ENCODE measurements at regions not wholly inside any gene's neighbourhood (a gene's known extent, or its start where the extent isn't known, plus 50 kb on each side); places are given as distances from the start of the nearest gene placed in this dataset.
"Not testable (repeated sequence)": the region's sequence is repeated elsewhere in the genome, so short reads cannot be mapped to it uniquely, and the experiment has no call there.

DNA sequence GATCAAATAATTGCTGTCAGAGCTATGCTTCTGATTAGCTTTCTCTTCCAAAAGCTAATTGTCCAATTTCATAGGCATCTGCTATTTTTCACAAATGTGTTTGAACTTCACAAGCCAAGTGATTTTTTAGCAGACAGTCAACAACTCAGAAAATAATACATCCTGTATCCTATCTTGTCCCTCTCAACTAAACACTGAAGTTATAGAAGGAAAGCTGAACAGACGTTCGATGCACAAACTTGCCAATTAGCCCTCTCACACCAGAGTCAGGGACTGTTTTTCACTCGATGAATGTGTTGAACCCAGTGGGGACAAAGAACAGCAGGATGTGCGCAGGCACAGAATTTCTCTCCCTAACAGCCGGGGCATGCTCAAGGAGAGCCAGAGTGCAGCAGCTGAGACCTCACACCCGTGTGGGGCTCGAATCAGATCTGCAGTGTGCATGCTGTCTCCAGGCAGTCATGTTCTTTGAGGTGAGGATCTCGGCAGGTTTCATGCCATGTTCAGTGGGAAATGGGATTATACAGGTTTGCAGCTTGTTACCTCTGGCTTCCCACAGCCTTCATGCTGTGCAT lies 246.7 kb upstream of the SDK2 start:
- no peak for DNase-seq (ENCODE audit: low spot score)

DNA sequence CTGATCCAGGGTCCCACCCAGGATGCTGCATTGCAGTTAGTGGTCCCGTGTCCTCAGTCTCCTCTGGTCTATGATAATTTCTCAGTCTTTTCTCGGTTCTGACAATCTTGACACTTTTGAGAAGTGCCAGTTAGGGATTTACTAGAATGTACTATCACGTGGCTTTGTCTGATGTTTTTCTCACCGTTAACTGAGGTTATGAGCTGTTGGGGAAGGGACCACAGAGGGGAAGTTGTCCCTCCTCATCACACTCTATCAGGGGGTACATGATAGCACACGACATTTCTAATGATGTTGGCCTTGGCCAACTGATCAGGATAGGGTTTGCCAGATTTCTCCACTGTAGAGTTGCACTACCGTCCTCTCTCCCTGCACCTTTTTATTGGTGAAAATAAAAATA lies 250.9 kb upstream of the SDK2 start:
- no peak for DNase-seq (ENCODE audit: low spot score)

GRCh38 chr17:73896966-73897365 lies 252.7 kb upstream of the SDK2 start:
- DNase-seq (ENCODE audit: low spot score), result no peak

GRCh38 chr17:73899839-73900238 lies 255.6 kb upstream of the SDK2 start:
- no peak for DNase-seq (ENCODE audit: low spot score)

GRCh38 chr17:73900516-73900915 lies 256.3 kb upstream of the SDK2 start:
- DNase-seq (ENCODE audit: low spot score), result no peak

DNA sequence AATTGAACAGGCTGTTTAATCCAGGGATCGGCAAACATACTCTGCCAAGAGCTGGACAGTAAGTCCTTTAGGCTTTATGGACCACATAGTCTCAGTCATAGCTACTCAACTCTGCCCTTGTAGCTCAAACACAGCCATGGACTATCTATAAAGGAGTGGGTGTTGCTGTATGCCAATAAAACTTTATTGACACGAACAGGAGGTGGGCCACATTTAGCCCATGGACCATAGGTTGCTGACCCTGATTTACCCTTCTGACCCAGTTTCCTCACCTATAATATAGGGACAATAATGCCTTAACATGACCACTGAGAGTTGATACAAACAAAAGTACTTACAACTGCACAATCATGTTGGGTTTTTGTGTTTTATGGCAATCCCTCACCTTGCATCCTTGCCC lies 257.0 kb upstream of the SDK2 start:
- DNase-seq (ENCODE audit: low spot score), result no peak

DNA sequence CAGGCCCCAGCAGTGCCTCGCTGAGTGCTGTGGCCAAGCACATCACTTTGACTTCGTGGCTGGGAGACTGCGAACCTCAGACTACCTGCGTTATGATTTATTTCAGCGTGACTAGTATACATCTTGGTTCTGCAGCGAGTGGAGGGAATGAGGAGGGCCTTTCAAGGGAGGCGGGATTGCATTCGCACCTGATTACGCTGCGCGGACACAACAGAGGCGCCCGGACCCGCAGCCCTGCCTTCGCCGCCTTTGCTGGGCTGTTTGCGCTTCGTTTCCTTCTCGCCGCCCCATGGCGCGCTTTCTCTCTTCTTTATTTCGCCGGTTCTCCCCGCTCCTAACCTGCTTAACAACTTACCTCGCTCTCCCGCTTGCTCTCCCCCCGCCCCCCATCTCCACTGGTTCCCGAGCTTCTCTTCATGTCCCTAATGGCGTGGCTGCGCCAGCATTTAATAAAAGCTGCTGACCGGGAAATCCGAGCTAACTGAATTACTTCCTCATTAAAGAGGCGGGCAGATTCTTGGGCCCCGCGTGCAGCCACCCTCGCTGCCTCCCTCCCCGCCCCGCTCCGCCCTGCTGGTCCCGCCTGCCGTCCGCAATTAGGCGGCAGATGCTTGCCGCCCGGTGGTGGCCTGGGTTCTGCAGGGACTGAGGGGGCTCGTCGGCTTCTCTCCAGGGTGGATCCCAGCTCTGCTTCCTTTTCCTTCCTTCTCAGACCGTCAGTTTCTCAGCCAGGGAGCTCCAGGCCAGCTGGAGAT lies 257.6 kb upstream of the SDK2 start:
- no peak for DNase-seq (ENCODE audit: low spot score)

GRCh38 chr17:73902416-73903181 lies 258.4 kb upstream of the SDK2 start:
- no peak for DNase-seq (ENCODE audit: low spot score)

- no peak for DNase-seq (ENCODE audit: low spot score)
These were observed 262.9 kb upstream of the SDK2 start for GRCh38 chr17:73906896-73907870.

DNA sequence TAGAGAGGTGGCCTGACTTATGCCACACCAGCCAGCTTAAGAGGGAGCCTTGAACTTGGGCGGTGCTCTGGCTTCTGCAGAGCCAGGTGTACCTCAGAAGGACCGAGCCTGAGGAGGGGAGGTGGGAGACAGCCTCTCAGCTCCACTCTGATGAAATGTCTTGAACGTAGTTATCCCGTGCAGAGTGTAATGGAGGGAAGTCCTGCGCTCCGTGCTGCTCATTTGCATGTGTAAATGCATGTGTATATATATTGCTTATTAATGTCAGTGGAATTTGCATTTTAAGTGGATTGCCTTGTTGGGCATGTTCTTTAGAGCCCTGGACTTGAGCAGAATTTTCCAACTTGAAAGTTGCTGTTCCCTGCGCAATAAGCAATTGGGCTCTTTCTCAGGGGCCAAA lies 264.9 kb upstream of the SDK2 start:
- DNase-seq (ENCODE audit: low spot score), result no peak

- no peak for DNase-seq (ENCODE audit: low spot score)
These were observed 266.0 kb upstream of the SDK2 start for GRCh38 chr17:73910206-73910605.

GRCh38 chr17:73910821-73911515 lies 266.7 kb upstream of the SDK2 start:
- DNase-seq (ENCODE audit: low spot score), result no peak

GRCh38 chr17:73911726-73912372 lies 267.6 kb upstream of the SDK2 start:
- DNase-seq (ENCODE audit: low spot score), result no peak

- DNase-seq (ENCODE audit: low spot score), result no peak
These were observed 268.1 kb upstream of the SDK2 start for GRCh38 chr17:73912373-73912746.

GRCh38 chr17:73914536-73915274 lies 270.5 kb upstream of the SDK2 start:
- DNase-seq (ENCODE audit: low spot score), result no peak

- DNase-seq (ENCODE audit: low spot score), result not testable (repeated sequence)
These were observed 274.8 kb upstream of the SDK2 start for GRCh38 chr17:73919033-73919432.

DNA sequence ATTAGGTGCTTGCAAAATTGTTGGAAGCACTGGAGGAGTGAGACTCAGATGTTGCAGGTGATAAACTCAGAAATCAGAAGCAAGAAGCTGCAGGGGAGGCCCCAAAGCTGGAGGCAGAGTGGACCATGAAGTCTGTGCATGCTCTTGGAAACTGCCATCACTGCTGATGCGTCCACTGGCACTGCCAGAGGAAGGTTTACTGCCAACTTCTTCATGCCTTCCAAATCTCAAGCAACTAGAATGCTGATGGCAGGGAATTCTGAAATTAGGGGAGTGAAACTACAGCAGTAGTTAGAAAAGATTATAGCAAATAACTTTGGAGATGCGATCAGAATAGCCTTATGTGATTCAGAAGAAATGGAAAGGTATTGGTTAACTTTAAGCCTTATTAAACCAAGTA lies 277.1 kb upstream of the SDK2 start:
- no peak for DNase-seq (ENCODE audit: low spot score)

GRCh38 chr17:73924114-73924908 lies 279.2 kb upstream of the RPL38 start:
- DNase-seq (ENCODE audit: low spot score), result no peak

GRCh38 chr17:73924909-73925186 lies 278.6 kb upstream of the RPL38 start:
- no peak for DNase-seq (ENCODE audit: low spot score)
